H7 (cell line): ENCODE measurements at regions not wholly inside any gene's neighbourhood (a gene's known extent, or its start where the extent isn't known, plus 50 kb on each side); places are given as distances from the start of the nearest gene placed in this dataset.

Experiments used
- DNase-seq: peaks from one replicate; pipeline ENCODE4 v3.0.0; 2012
- H3K27me3 ChIP-seq: 2 replicates; pipeline ENCODE4 v1.6.0; 2011; ENCODE audit warnings: mild to moderate bottlenecking, low read length; ENCODE audit not compliant: control insufficient read depth, insufficient read depth
- H3K36me3 ChIP-seq: replicated peaks from 2 replicates; pipeline ENCODE4 v1.5.1; 2011; ENCODE audit warnings: low read length; ENCODE audit not compliant: control insufficient read depth, insufficient read depth
- H3K4me3 ChIP-seq: 2 replicates; pipeline ENCODE4 v1.5.1; 2011; ENCODE audit warnings: low read depth, mild to moderate bottlenecking, control low read depth, low read length, moderate library complexity; ENCODE audit not compliant: insufficient read depth

DNA sequence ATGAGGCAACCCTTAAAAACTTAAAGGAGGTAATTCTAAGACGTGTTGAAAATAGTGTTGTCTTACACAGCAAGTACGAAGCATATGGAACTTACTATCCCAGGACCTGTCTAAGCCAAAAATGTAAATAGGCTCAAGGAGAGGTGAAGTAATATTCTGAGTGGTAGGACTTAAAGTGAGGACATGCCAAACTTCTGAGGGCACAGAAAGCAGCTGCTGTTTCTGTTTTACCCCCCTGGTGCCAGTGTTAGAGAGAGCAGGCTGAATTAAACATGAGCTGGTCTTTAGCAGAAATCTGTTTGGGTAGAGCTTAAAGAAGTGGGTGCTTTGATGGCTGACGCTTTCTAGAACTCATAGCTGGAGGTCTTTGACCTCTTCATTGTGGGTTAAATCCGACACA is 149.7 kb upstream of the NPHP3 start:
- H3K27me3 ChIP-seq, result no peaks in the 10 kb centered on the region; the same call in 1 of the 2 replicates
- no peak for DNase-seq
- no peaks in the 10 kb centered on the region for H3K36me3 ChIP-seq
- no peak overlapping the region for H3K4me3 ChIP-seq

DNA sequence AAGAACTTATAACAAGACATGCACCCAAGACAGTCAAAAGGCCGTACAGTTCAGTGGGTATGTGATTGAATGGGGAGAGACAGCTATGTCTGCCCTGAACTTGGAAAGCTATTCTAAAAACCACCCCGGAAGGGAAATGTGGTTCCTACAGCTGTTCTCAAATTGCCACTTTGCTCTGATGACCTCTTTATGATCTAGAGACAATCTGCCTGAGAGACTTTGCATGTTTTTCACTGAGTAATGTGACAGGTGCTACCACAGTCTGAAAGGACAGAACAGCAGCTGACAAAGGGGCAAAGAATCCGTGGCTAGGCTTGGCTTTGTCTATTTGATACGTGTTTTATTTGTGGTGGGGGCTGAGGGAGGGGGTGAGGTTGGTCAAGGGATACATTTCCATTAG is 148.3 kb upstream of the NPHP3 start:
- Histone ChIP-seq H3K4me3 (no peak overlapping the region), H3K27me3 (no peaks in the 10 kb centered on the region; the same call in 1 of the 2 replicates), H3K36me3 (no peaks in the 10 kb centered on the region)
- DNase-seq, result no peak

DNA sequence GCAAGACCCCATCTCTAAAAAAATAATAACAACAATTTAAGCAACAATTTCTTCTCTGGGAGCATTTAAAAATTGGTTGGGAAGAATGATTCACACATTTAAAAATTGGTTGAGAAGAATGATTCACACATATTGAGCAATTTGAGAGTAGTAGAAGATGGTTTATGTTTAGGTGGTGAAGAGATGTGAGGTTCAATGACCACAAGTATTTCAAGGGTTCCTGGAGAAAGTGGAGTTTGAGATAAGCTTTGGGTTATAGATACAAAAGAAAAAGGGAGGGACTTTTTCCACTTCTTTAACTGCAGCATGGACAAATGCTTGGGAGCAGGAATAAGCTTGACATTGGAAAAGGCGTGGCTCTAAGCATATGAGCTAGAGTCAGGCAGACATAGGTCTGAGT is 145.7 kb upstream of the NPHP3 start:
- no peak overlapping the region for H3K4me3 ChIP-seq
- H3K36me3 ChIP-seq, result no peaks in the 10 kb centered on the region
- H3K27me3 ChIP-seq, result no peaks in the 10 kb centered on the region
- no peak for DNase-seq

DNA sequence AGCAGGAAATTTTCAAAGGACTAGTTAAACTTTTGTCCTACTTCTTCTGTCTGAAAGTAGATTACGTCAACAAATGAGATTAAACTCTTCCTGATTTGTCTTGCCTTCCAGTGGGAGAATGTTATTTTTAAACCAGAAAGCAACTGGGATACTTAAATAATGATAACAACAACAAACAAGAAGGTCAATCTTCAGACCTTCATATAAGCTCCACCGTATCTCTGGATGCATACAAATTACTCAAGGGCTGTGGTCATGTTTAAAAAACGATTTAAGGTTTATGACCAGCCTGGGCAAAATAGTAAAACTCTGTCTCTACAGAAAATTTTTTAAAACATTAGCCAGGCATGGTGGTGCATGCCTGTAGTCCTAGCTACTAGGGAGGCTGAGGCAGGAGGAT is 145.3 kb upstream of the NPHP3 start:
- Histone ChIP-seq H3K36me3 (no peaks in the 10 kb centered on the region), H3K27me3 (no peaks in the 10 kb centered on the region), H3K4me3 (no peak overlapping the region)
- no peak for DNase-seq

DNA sequence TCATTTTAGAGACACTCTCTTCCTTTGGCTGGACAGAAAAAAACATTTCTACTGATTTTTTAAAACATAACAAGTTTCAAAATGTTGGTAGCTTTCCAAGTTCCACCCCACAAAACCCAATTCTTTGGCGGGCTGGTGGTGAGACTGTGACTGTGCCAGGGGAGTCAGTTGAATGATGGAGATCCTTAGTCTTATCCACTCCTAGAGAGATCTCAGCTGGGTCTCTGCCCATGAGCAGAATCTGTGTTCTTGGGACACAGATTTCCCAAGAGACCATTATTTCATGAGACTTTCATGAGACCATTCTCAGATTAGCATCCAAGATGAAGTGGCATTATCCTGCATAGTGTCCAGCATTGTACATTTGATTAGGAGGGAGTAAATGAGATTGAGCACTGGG is 135.1 kb upstream of the NPHP3 start:
- no peaks in the 10 kb centered on the region for H3K27me3 ChIP-seq
- DNase-seq, result no peak
- no peak overlapping the region for H3K4me3 ChIP-seq
- H3K36me3 ChIP-seq, result no peaks in the 10 kb centered on the region

DNA sequence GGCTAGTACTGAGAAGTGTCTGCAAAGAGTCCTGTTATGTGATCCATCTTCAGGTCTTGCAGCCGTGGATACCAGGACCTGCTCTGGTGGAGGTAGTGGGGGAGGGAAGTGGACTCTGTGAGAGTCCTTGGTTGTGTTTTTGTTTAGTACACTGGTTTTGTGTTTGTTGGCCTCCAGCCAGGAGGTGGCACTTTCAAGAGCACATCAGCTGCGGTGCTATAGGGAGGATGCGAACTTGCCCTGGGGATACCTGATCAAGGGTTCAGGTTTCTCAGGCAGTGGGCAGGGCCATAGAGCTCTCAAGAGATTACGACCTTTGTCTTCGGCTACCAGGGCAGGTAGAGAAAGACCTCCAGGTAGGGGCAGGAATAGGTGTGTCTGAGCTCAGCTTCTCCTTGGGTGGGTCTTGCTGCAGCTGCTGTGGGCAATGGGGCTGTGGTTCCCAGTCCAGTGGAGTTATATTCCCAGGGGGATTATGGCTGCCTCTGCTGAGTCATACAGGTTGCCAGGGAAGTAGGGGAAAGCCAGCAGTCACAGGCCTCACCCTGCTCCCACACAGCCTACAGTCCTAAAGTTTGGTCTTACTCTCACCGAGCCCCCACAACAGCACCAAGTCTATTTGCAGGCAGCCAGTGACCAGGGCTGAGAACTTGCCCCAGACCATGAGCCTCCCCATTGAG is 132.8 kb upstream of the NPHP3 start:
- no peak overlapping the region for H3K4me3 ChIP-seq
- no peak for DNase-seq
- no peaks in the 10 kb centered on the region for H3K36me3 ChIP-seq
- no peaks in the 10 kb centered on the region for H3K27me3 ChIP-seq

DNA sequence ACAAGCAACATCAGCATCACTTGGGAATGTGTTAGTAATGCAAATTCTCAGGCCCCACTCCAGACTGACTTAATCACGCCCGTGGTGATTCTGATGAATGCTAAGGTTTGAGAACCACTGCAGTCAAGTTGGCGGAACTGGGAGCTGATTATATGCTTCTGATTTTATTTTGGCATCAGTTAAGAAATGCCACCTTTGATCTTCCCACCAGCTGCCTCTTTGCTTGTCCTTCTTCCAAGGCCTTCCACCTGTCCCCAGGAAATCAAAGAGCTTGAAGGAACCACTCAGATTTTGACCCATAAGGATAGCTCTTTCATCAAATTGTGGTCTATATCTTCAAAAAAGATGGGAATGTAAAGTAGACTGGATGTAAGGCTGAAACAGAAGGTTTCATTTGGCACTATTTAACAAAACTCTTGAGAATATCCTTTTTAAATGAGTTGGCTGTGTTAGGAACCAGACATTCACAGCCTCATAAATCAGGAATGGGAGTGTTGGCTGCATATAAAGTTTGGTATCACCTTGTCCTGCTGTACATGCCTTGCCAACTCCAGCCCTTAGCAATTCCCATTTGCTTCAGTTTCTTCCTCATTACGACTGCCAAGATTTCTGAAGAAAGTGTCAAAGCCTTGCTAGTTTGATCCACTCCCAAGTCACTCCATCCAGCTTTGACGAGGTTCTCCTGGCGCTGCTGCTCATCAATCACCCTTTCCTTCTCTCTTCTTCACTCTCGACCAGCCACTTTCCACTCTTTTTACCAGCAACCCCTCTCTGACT is 125.8 kb upstream of the NPHP3 start:
- Histone ChIP-seq H3K4me3 (no peak overlapping the region), H3K27me3 (no peaks in the 10 kb centered on the region), H3K36me3 (no peaks in the 10 kb centered on the region)
- DNase-seq, result no peak

DNA sequence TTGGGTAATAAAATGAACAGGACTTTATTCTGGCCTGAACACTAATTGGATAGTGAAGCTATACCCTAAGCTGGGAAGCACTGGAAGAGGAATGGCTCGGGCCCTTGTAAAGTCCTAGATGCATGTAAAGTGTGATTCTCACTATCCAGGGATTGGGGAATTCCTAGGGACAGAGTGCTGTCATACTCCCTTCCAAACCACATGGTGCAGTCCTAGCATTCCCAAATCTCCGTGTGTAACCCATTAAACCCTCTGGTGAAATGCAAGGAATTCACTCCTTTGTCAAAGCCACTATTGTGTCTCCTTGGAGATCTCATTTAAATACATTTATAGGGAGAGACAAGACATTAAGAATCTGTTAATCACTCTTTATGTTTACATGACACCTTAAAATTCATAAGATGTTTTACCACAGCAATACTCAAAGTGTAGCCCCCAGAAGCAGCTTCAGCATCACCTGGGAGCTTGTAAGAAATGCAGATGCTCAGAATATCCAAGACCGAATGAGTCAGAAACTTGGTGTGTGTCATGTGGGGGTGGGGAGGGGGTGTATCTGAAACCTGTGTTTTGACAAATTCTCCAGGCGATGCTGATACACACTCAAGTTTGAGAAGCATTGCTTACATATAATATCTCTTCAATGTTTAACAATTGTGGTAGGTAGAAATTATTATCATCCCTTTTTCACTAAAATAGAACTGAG is 121.8 kb upstream of the NPHP3 start:
- H3K27me3 ChIP-seq, result no peaks in the 10 kb centered on the region
- DNase-seq, result peak; percentile 27
- H3K36me3 ChIP-seq, result no peaks in the 10 kb centered on the region
- no peak overlapping the region for H3K4me3 ChIP-seq

DNA sequence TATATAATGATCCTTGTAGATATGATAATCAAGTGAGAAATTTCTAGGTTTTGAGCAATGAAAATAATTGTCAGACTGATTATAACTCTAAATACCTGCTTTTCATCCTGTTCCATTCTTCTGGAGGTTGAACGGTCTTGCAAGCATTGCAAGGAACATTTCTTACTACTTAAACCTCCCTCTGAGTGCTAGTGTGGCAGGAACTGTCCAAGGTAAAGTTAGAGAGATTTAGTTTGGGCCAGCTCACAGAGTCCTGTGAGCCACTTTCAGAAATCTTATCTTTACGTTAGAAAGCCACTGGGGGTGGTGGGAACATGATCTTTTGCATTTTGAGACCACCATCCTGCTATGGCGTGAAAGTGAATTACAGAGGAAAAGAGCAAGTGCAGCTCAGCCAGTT is 121.1 kb upstream of the NPHP3 start:
- DNase-seq, result no peak
- no peaks in the 10 kb centered on the region for H3K36me3 ChIP-seq
- H3K4me3 ChIP-seq, result no peak overlapping the region
- no peaks in the 10 kb centered on the region for H3K27me3 ChIP-seq

DNA sequence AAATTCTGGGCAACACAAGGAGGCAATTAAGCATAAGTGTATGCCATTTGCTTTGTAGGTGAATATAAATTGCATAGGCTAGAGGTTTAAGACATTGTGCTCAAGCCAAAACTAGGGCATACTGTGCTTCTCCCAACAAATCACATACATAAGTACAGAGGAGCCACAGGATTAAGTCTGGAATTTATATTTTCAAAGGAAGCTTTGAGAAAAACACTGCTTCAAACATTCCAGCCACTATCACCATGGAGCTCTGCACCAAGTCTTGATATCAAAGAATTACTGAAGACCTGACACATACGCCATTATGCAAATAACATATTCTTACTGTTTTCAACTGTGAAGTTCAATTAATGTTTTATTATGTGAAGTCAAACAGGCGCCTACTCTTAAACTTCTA is 119.4 kb upstream of the NPHP3 start:
- no peak for DNase-seq
- Histone ChIP-seq H3K4me3 (no peak overlapping the region), H3K27me3 (no peaks in the 10 kb centered on the region), H3K36me3 (no peaks in the 10 kb centered on the region)

DNA sequence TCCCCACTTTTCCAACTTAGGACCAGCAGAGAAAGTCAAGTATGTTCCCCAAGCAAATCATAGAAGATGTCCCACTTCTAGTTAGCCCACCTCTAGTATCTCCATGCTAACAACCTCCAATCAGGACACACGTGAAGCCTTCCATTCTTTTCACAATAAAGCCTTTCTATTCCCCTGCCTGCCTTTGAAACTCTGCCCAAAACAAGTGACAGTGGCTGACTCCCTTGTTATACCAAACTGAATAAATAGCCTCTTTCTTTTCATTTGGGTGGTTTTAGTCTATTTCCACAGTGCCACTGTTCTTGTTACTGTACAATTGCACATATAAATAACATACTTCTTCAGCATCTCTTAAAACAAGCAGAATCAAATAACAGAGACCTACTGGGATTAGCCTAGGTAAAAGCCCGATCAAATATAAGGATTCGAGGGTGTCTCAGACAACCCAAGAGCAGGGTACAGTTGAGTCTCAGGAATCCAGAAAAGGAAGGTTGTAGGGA is 118.0 kb upstream of the NPHP3 start:
- no peak overlapping the region for H3K4me3 ChIP-seq
- H3K36me3 ChIP-seq, result no peaks in the 10 kb centered on the region
- DNase-seq, result no peak
- no peaks in the 10 kb centered on the region for H3K27me3 ChIP-seq

DNA sequence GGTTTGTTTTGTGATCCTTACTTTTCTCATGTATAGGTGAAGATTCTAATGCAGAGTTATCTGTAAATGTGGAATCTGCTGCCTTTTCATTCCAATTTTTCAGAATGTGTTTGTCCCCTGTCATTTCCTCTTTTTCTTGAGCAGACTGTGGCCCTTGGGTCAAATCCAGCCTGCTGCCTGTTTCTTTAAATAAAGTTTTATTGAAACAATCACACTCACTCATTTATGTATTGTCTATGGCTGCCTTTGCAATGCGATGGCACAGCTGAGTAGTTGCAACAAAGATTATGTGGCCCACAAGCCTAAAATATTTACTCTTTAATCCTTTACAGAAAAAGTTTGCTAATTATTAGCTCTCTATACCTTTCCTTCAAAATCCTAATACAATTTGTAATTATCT is 116.3 kb upstream of the NPHP3 start:
- H3K36me3 ChIP-seq, result no peaks in the 10 kb centered on the region
- no peak overlapping the region for H3K4me3 ChIP-seq
- H3K27me3 ChIP-seq, result no peaks in the 10 kb centered on the region
- DNase-seq, result no peak

DNA sequence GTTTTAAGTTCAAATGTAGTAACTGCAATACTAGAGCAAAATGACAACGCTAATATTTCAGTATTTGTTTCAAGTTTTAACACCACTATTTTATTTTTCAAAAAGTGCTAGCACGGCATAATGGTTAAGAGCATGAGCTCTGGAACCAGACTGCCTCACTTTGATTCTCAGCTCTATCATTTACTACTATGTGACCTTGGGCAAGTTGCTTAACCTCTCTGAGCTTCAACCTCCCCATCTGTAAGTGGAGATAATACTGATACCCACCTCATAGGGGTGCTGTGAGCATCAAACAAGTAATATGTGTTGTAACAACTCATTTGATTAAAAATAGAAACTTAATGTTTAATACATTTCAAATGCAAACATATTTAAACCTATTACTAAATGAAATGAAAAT is 115.4 kb upstream of the NPHP3 start:
- no peak overlapping the region for H3K4me3 ChIP-seq
- no peaks in the 10 kb centered on the region for H3K27me3 ChIP-seq
- DNase-seq, result no peak
- H3K36me3 ChIP-seq, result no peaks in the 10 kb centered on the region

DNA sequence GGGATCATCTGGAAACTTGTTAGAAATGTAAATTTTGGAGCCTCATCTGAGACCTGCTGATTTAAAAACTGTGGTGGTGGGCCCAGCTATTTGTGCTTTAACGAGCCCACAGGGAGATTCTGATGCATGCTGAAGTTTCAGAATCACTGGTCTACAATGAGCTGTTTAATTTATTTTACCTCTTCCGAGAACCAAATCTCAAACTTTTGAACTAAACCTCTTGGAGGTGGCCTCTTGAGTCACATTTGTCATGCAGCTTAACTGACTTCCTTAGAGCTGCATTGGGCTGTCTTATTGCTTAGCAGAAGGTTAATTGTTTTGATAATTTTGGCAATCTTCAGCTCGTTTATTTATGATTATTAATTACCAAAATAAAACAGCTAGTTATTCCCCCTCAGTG is 112.1 kb upstream of the NPHP3 start:
- Histone ChIP-seq H3K27me3 (no peaks in the 10 kb centered on the region), H3K4me3 (no peak overlapping the region), H3K36me3 (no peaks in the 10 kb centered on the region)
- DNase-seq, result no peak

DNA sequence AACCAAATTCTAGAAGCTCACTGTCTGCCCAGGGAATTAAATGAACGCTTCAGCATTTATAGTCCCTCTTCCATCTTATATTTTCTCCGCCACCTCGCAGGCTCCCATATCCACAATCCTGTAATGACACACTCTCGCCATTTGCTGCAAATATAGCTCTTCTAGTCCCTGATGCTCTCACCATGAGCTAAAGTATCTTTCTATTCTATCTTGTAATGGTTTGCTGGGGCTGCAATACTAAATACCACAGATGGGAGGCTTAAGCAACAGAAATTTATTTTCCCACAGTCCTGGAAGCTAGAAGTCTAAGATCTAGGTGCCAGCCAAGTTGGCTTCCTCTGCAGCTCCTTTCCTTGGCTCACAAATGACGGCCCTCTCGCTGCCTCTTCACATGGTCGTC is 106.9 kb upstream of the NPHP3 start:
- Histone ChIP-seq H3K4me3 (no peak overlapping the region), H3K27me3 (no peaks in the 10 kb centered on the region), H3K36me3 (no peaks in the 10 kb centered on the region)
- DNase-seq, result no peak
